Osteoblast (primary cell): ENCODE measurements at regions not wholly inside any gene's neighbourhood (a gene's known extent, or its start where the extent isn't known, plus 50 kb on each side); places are given as distances from the start of the nearest gene placed in this dataset.

ENCODE experiments used
- DNase-seq: peaks from one replicate; pipeline ENCODE4 v3.0.0; 2011; ENCODE audit warnings: low spot score, mixed read lengths; ENCODE audit not compliant: insufficient read length; ENCODE audit errors: missing footprints
- H2AFZ ChIP-seq: 2 replicates; pipeline ENCODE4 v1.6.0; 2011; ENCODE audit warnings: mild to moderate bottlenecking, low read length
- H3K27ac ChIP-seq: 2 replicates; pipeline ENCODE4 v1.5.1; 2011; ENCODE audit warnings: mild to moderate bottlenecking, low read depth, low read length, moderate library complexity
- H3K27me3 ChIP-seq: 2 replicates; pipeline ENCODE4 v1.6.0; 2012; ENCODE audit warnings: mild to moderate bottlenecking, control low read depth, inconsistent platforms, low read length, moderate library complexity; ENCODE audit not compliant: insufficient read depth
- H3K36me3 ChIP-seq: 2 replicates; pipeline ENCODE4 v1.5.1; 2011; ENCODE audit warnings: mild to moderate bottlenecking, low read length, control low read depth, moderate library complexity; ENCODE audit not compliant: insufficient read depth
- H3K4me1 ChIP-seq: 2 replicates; pipeline ENCODE4 v1.5.1; 2011; ENCODE audit warnings: mild to moderate bottlenecking, low read length, control low read depth, moderate library complexity; ENCODE audit not compliant: insufficient read depth
- H3K4me2 ChIP-seq: 2 replicates; pipeline ENCODE4 v1.6.0; 2011; ENCODE audit warnings: mild to moderate bottlenecking, low read length; ENCODE audit not compliant: insufficient read depth
- H3K4me3 ChIP-seq: fragments of 200-600 bp; sonication (generic); 3 replicates; pipeline ENCODE4 v1.5.1; 2012; ENCODE audit warnings: mild to moderate bottlenecking, low read length, inconsistent platforms; ENCODE audit not compliant: insufficient read depth
- H3K79me2 ChIP-seq: 2 replicates; pipeline ENCODE4 v1.6.0; 2012; ENCODE audit warnings: mild to moderate bottlenecking, low read length, control low read depth, inconsistent platforms; ENCODE audit not compliant: insufficient read depth
- H3K9me3 ChIP-seq: 2 replicates; pipeline ENCODE4 v1.5.1; 2011; ENCODE audit warnings: low read depth, low read length, control low read depth
- H4K20me1 ChIP-seq: 2 replicates; pipeline ENCODE4 v1.6.0; 2012; ENCODE audit warnings: mild to moderate bottlenecking, low read length, control low read depth; ENCODE audit not compliant: insufficient read depth
- TF ChIP-seq, protein P1 (sequence below): IDR thresholded peaks from 2 replicates; pipeline ENCODE4 v1.5.1; 2011; ENCODE audit warnings: mild to moderate bottlenecking, low read depth, low read length, moderate library complexity; ENCODE audit errors: extremely low read depth

DNA sequence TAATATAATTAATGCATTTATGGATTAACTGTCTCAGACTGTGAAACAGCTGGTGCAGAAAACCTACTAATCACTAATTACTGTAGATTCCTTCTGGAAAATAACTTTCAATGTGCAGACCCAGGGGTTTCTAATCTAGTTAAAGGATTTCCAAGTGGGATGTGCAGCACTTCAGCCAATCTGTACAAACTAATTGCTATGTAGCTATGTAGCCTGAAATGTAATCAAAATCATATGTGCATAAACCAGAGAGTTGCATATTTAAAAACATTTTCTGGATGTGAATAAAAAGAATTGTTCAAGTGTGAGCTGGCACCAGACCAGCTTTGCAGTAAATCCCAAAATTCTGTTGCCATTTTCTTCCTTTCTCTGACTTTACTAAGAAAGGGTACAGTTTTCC lies 127.5 kb upstream of the CD96 start:
- Histone ChIP-seq H3K36me3 (no peaks in the 10 kb centered on the region), H3K27me3 (no peaks in the 10 kb centered on the region), H3K27ac (no peak overlapping the region), H3K9me3 (no peaks in the 10 kb centered on the region), H3K4me3 (no peak overlapping the region), H3K79me2 (no peaks in the 10 kb centered on the region), H3K4me1 (no peaks in the 10 kb centered on the region), H4K20me1 (no peaks in the 10 kb centered on the region), H2AFZ (no peak overlapping the region), H3K4me2 (no peak overlapping the region)
- TF ChIP-seq, protein P1, sequence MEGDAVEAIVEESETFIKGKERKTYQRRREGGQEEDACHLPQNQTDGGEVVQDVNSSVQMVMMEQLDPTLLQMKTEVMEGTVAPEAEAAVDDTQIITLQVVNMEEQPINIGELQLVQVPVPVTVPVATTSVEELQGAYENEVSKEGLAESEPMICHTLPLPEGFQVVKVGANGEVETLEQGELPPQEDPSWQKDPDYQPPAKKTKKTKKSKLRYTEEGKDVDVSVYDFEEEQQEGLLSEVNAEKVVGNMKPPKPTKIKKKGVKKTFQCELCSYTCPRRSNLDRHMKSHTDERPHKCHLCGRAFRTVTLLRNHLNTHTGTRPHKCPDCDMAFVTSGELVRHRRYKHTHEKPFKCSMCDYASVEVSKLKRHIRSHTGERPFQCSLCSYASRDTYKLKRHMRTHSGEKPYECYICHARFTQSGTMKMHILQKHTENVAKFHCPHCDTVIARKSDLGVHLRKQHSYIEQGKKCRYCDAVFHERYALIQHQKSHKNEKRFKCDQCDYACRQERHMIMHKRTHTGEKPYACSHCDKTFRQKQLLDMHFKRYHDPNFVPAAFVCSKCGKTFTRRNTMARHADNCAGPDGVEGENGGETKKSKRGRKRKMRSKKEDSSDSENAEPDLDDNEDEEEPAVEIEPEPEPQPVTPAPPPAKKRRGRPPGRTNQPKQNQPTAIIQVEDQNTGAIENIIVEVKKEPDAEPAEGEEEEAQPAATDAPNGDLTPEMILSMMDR: no peak
- DNase-seq: no peak

DNA sequence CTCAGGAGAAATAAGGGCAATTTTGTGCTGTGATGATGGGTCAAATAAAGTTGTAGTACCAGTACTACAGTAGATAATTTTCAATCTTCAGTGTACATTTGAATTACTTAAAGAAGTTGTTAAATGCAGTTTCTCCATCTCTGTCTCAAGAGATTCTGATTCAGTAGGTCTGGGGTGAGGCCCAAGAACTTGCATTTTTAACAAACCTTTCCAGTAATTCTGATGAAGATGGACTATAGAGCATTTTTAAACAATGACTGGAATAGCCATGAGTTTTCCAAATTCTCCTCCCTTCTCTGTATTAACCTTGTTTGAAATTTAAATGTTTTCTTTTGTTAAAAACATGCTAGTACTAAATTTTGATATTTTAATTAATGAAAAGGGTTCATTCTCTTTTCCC lies 127.0 kb upstream of the CD96 start:
- no peak for DNase-seq
- no peak overlapping the region for H3K27ac ChIP-seq

DNA sequence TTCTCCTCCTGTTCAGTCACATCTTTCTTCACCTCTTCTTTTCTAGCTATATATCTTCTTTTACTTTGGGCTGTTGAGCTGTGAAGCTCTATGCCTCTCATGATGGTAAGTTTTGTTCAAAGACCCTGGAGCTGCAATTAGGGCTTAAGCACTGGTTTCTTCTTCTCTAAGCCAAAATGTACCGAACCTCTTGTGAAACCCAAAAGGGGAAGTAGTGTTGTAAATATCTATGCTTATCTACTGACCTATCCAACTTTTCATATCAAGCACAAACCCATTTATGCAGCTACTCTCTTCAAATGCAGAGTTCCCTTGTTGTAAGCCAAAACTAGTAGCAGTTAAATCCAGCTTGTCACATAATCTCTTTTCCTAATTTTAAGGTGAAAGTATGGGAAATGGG lies 123.6 kb upstream of the CD96 start:
- Histone ChIP-seq H3K4me3 (no peak overlapping the region), H3K4me2 (no peak overlapping the region), H4K20me1 (no peaks in the 10 kb centered on the region), H3K27me3 (no peaks in the 10 kb centered on the region), H3K4me1 (no peaks in the 10 kb centered on the region), H3K27ac (no peak overlapping the region), H2AFZ (no peak overlapping the region), H3K79me2 (no peaks in the 10 kb centered on the region), H3K36me3 (no peaks in the 10 kb centered on the region), H3K9me3 (no peaks in the 10 kb centered on the region)
- no peak for DNase-seq
- TF ChIP-seq, protein P1: no peak

More for the DNA sequence above, 127.0 kb upstream of the CD96 start:
- H3K4me2 ChIP-seq: no peak overlapping the region
- TF ChIP-seq, protein P1: no peak
- no peaks in the 10 kb centered on the region for H3K36me3 ChIP-seq
- no peak overlapping the region for H3K4me3 ChIP-seq
- no peaks in the 10 kb centered on the region for H3K4me1 ChIP-seq
- H3K27me3 ChIP-seq: no peaks in the 10 kb centered on the region
- H3K9me3 ChIP-seq: no peaks in the 10 kb centered on the region
- no peaks in the 10 kb centered on the region for H4K20me1 ChIP-seq
- H3K79me2 ChIP-seq: no peaks in the 10 kb centered on the region
- H2AFZ ChIP-seq: no peak overlapping the region

DNA sequence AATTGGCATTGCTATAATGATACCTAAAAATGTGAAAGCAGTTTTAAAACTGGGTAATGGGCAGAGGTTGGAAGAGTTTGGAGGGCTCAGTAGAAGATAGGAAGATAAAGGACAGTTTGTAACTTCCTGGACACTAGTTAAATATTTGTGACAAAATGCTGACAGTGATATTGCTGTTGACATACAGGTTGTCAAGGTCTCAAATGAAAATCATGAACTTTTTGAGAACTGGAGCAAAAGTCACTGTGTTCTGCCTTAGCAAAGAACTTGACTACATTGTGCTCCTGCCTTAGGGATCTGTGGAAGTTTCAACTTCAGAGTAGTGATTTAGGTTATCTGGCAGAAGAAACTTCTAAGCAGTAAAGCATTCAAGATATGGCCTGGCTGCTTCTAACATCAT lies 113.7 kb upstream of the CD96 start:
- DNase-seq: no peak
- Histone ChIP-seq H3K36me3 (no peaks in the 10 kb centered on the region), H2AFZ (no peak overlapping the region), H3K27ac (no peak overlapping the region), H3K27me3 (no peaks in the 10 kb centered on the region), H3K4me2 (no peak overlapping the region), H3K4me1 (no peaks in the 10 kb centered on the region), H3K4me3 (no peak overlapping the region), H3K9me3 (no peaks in the 10 kb centered on the region), H4K20me1 (no peaks in the 10 kb centered on the region), H3K79me2 (no peaks in the 10 kb centered on the region)
- TF ChIP-seq, protein P1: no peak
